HEK293 (cell line): ENCODE measurements at regions not wholly inside any gene's neighbourhood (a gene's known extent, or its start where the extent isn't known, plus 50 kb on each side); places are given as distances from the start of the nearest gene placed in this dataset.

Source experiments
- CTCF ChIA-PET: fragments of 350-600 bp; formaldehyde crosslinking; extraction: SDS; loops from one replicate; lab custom pipeline; 2021; ENCODE audit warnings: antibody characterized with exemption; lab: Yijun Ruan, JAX
- POLR2A ChIA-PET: fragments of 300-600 bp; formaldehyde crosslinking; extraction: SDS; loops from one replicate; lab custom pipeline; 2020; ENCODE audit warnings: antibody characterized with exemption, inconsistent platforms; lab: Yijun Ruan, JAX
- H3K27ac ChIP-seq: fragments of 200-500 bp; sonication (Bioruptor generic); 2 replicates; pipeline ENCODE4 v1.5.1; 2014; ENCODE audit warnings: low read depth, low read length, control low read depth, inconsistent platforms; ENCODE audit errors: extremely low read depth
- H3K36me3 ChIP-seq, 2 experiments: fragments of 200-500 bp in 1 of 2; sonication (Bioruptor generic) in 1 of 2; 1 replicate in 1 of 2; 2 replicates in 1 of 2; pipeline ENCODE4 v1.5.1; 2014 to 2017; ENCODE audit warnings: inconsistent platforms in 2 of 2, low read length in 2 of 2; ENCODE audit not compliant: control insufficient read depth in 2 of 2, insufficient read depth in 1 of 2
- H3K4me1 ChIP-seq: fragments of 200-500 bp; sonication (Bioruptor generic); 2 replicates; pipeline ENCODE4 v1.5.1; 2014; ENCODE audit warnings: mild to moderate bottlenecking, low read length, inconsistent platforms; ENCODE audit not compliant: control insufficient read depth, insufficient read depth
- H3K4me3 ChIP-seq: 2 replicates; pipeline ENCODE4 v1.5.1; 2011; ENCODE audit warnings: low read depth, mild to moderate bottlenecking, control low read depth, low read length, moderate library complexity
- H3K9me3 ChIP-seq: fragments of 200-500 bp; sonication (Bioruptor generic); 2 replicates; pipeline ENCODE4 v1.5.1; 2014; ENCODE audit warnings: low read depth, low read length, inconsistent platforms; ENCODE audit not compliant: control insufficient read depth, insufficient read depth
- HOXC10 ChIP-seq: sonication (generic); formaldehyde crosslinking; IDR thresholded peaks from 2 replicates; pipeline ENCODE4 v1.8.1; 2023; ENCODE audit warnings: mild to moderate bottlenecking, missing genetic modification reagents
- KLF8 ChIP-seq: fragments of 450-650 bp; formaldehyde crosslinking; IDR thresholded peaks from 2 replicates; pipeline ENCODE4 v1.5.1; 2016; ENCODE audit warnings: missing biosample characterization, missing genetic modification characterization
- OVOL3 ChIP-seq: fragments of 450-650 bp; formaldehyde crosslinking; IDR thresholded peaks from 2 replicates; pipeline ENCODE4 v1.5.1; 2016; ENCODE audit warnings: missing biosample characterization, missing genetic modification characterization
- PRDM10 ChIP-seq: fragments of 450-650 bp; formaldehyde crosslinking; IDR thresholded peaks from 2 replicates; pipeline ENCODE4 v1.5.1; 2016; ENCODE audit warnings: missing biosample characterization, missing genetic modification characterization
- SCRT2 ChIP-seq: fragments of 450-650 bp; formaldehyde crosslinking; IDR thresholded peaks from 2 replicates; pipeline ENCODE4 v1.5.1; 2016; ENCODE audit warnings: missing biosample characterization, missing genetic modification characterization
- SP2 ChIP-seq: fragments of 450-650 bp; formaldehyde crosslinking; IDR thresholded peaks from 2 replicates; pipeline ENCODE4 v1.5.1; 2016; ENCODE audit warnings: missing biosample characterization, missing genetic modification characterization
- YY1 ChIP-seq: fragments of 450-650 bp; formaldehyde crosslinking; IDR thresholded peaks from 2 replicates; pipeline ENCODE4 v1.5.1; 2018; ENCODE audit warnings: missing biosample characterization, missing genetic modification characterization
- ZNF132 ChIP-seq: fragments of 450-650 bp; formaldehyde crosslinking; IDR thresholded peaks from 2 replicates; pipeline ENCODE4 v1.5.1; 2017; ENCODE audit warnings: missing biosample characterization, missing genetic modification characterization, borderline replicate concordance
- ZNF146 ChIP-seq: fragments of 450-650 bp; formaldehyde crosslinking; IDR thresholded peaks from 2 replicates; pipeline ENCODE4 v1.5.1; 2016; ENCODE audit warnings: missing biosample characterization, missing genetic modification characterization
- ZNF174 ChIP-seq: fragments of 450-650 bp; formaldehyde crosslinking; IDR thresholded peaks from 2 replicates; pipeline ENCODE4 v1.5.0; 2017; ENCODE audit warnings: missing biosample characterization, mild to moderate bottlenecking, missing genetic modification characterization
- ZNF184 ChIP-seq: fragments of 450-650 bp; IDR thresholded peaks from 2 replicates; pipeline ENCODE4 v1.5.1; 2018; ENCODE audit warnings: missing biosample characterization, mild to moderate bottlenecking, missing genetic modification characterization
- ZNF221 ChIP-seq: fragments of 450-650 bp; formaldehyde crosslinking; IDR thresholded peaks from 2 replicates; pipeline ENCODE4 v1.5.1; 2017; ENCODE audit warnings: missing biosample characterization, missing genetic modification characterization, borderline replicate concordance
- ZNF23 ChIP-seq: fragments of 450-650 bp; formaldehyde crosslinking; IDR thresholded peaks from 2 replicates; pipeline ENCODE4 v1.5.1; 2016; ENCODE audit warnings: missing biosample characterization, missing genetic modification characterization, borderline replicate concordance
- ZNF248 ChIP-seq: fragments of 450-650 bp; formaldehyde crosslinking; IDR thresholded peaks from 2 replicates; pipeline ENCODE4 v1.5.1; 2017; ENCODE audit warnings: missing biosample characterization, missing genetic modification characterization
- ZNF398 ChIP-seq: fragments of 450-650 bp; formaldehyde crosslinking; IDR thresholded peaks from 2 replicates; pipeline ENCODE4 v1.5.1; 2017; ENCODE audit warnings: missing biosample characterization, missing genetic modification characterization
- ZNF423 ChIP-seq: fragments of 450-650 bp; formaldehyde crosslinking; IDR thresholded peaks from 2 replicates; pipeline ENCODE4 v1.5.1; 2016; ENCODE audit warnings: missing biosample characterization, missing genetic modification characterization
- ZNF513 ChIP-seq: fragments of 450-650 bp; IDR thresholded peaks from 2 replicates; pipeline ENCODE4 v1.5.1; 2018; ENCODE audit warnings: missing biosample characterization, missing genetic modification characterization
- ZNF521 ChIP-seq: fragments of 450-650 bp; formaldehyde crosslinking; IDR thresholded peaks from 2 replicates; pipeline ENCODE4 v1.5.1; 2017; ENCODE audit warnings: missing biosample characterization, mild to moderate bottlenecking, missing genetic modification characterization
- ZNF560 ChIP-seq: fragments of 450-650 bp; formaldehyde crosslinking; IDR thresholded peaks from 2 replicates; pipeline ENCODE4 v1.5.1; 2017; ENCODE audit warnings: missing biosample characterization, missing genetic modification characterization, borderline replicate concordance
- ZNF639 ChIP-seq: fragments of 450-650 bp; formaldehyde crosslinking; IDR thresholded peaks from 2 replicates; pipeline ENCODE4 v1.5.1; 2016; ENCODE audit warnings: missing biosample characterization, missing genetic modification characterization
- ZNF654 ChIP-seq: fragments of 450-650 bp; formaldehyde crosslinking; IDR thresholded peaks from 2 replicates; pipeline ENCODE4 v1.5.1; 2016; ENCODE audit warnings: low read depth, missing biosample characterization, missing genetic modification characterization
- ZNF677 ChIP-seq: fragments of 450-650 bp; IDR thresholded peaks from 2 replicates; pipeline ENCODE4 v1.5.0; 2018; ENCODE audit warnings: missing biosample characterization, mild to moderate bottlenecking, missing genetic modification characterization, moderate library complexity
- ZNF792 ChIP-seq: fragments of 450-650 bp; formaldehyde crosslinking; IDR thresholded peaks from 2 replicates; pipeline ENCODE4 v1.5.1; 2016; ENCODE audit warnings: missing biosample characterization, missing genetic modification characterization
- ZNF830 ChIP-seq: fragments of 450-650 bp; IDR thresholded peaks from 2 replicates; pipeline ENCODE4 v1.5.0; 2018; ENCODE audit warnings: missing biosample characterization, missing genetic modification characterization, low read depth, mild to moderate bottlenecking, moderate library complexity
- ZSCAN23 ChIP-seq: fragments of 450-650 bp; formaldehyde crosslinking; IDR thresholded peaks from 2 replicates; pipeline ENCODE4 v1.5.1; 2016; ENCODE audit warnings: missing biosample characterization, missing genetic modification characterization

GRCh38 chr14:41488401-41488800 lies 118.3 kb upstream of the LRFN5 start:
- ChIA-PET CTCF (no interaction called here), POLR2A (no interaction called here)
- TF ChIP-seq ZNF23 (tag by site-specific recombination) (no peak), ZNF423 (tag by site-specific recombination) (no peak), ZNF792 (tag by site-specific recombination) (no peak), PRDM10 (no peak), SCRT2 (tag by site-specific recombination) (no peak), ZNF654 (tag by site-specific recombination) (no peak), ZNF221 (tag by site-specific recombination) (no peak), HOXC10 (CRISPR knock-in tag) (no peak), ZNF184 (no peak), ZNF513 (tag by site-specific recombination) (no peak), ZNF132 (tag by site-specific recombination) (no peak)
- Histone ChIP-seq H3K27ac (no peak overlapping the region), H3K9me3 (no peaks in the 10 kb centered on the region), H3K36me3 (no peaks in the 10 kb centered on the region), H3K4me1 (no peaks in the 10 kb centered on the region), H3K4me3 (no peak overlapping the region)

GRCh38 chr14:41482861-41483260 lies 123.8 kb upstream of the LRFN5 start:
- TF ChIP-seq YY1 (no peak), ZNF639 (no peak), KLF8 (tag by site-specific recombination) (no peak), ZNF146 (tag by site-specific recombination) (no peak), ZNF830 (no peak), OVOL3 (tag by site-specific recombination) (no peak)
- TF ChIP-seq, all 188 proteins: peak for 0

GRCh38 chr14:41476526-41476925 lies 130.2 kb upstream of the LRFN5 start:
- POLR2A ChIA-PET = no interaction called here
- no peak overlapping the region for H3K27ac ChIP-seq
- no peaks in the 10 kb centered on the region for H3K9me3 ChIP-seq
- H3K4me1 ChIP-seq = no peaks in the 10 kb centered on the region
- no peak overlapping the region for H3K4me3 ChIP-seq
- no peaks in the 10 kb centered on the region for H3K36me3 ChIP-seq
- CTCF ChIA-PET = no interaction called here
- TF ChIP-seq ZNF174 (tag by site-specific recombination) = no peak
- TF ChIP-seq ZNF677 (tag by site-specific recombination) = no peak
- no peak for TF ChIP-seq KLF8 (tag by site-specific recombination)
- no peak for TF ChIP-seq ZNF248 (tag by site-specific recombination)
- TF ChIP-seq ZNF560 = no peak
- no peak for TF ChIP-seq SP2 (tag by site-specific recombination)
- TF ChIP-seq ZNF521 (tag by site-specific recombination) = no peak
- TF ChIP-seq ZNF398 (tag by site-specific recombination) = no peak
- no peak for TF ChIP-seq ZSCAN23 (tag by site-specific recombination)

More at GRCh38 chr14:41482861-41483260, 123.8 kb upstream of the LRFN5 start:
- no peak overlapping the region for H3K4me3 ChIP-seq
- no peaks in the 10 kb centered on the region for H3K4me1 ChIP-seq
- H3K9me3 ChIP-seq = no peaks in the 10 kb centered on the region
- no peaks in the 10 kb centered on the region for H3K36me3 ChIP-seq
- no peak overlapping the region for H3K27ac ChIP-seq
- ChIA-PET POLR2A (no interaction called here), CTCF (no interaction called here)
